OCI-LY1 (cell line): ENCODE measurements at regions not wholly inside any gene's neighbourhood (a gene's known extent, or its start where the extent isn't known, plus 50 kb on each side); places are given as distances from the start of the nearest gene placed in this dataset.

Experiments used
- H2AFZ ChIP-seq: fragments of 200-600 bp; sonication (generic), shearing (Covaris generic); 2 replicates; pipeline ENCODE4 v1.6.0; 2014; ENCODE audit warnings: antibody characterized with exemption, mild to moderate bottlenecking, low read length
- H3F3A ChIP-seq: fragments of 200-600 bp; sonication (generic), shearing (Covaris generic); 2 replicates; pipeline ENCODE4 v1.6.0; 2014; ENCODE audit warnings: mild to moderate bottlenecking, antibody characterized with exemption, low read length, moderate library complexity; ENCODE audit not compliant: insufficient read depth
- H3K27ac ChIP-seq: fragments of 200-600 bp; sonication (generic); 2 replicates; pipeline ENCODE4 v1.5.1; 2014; ENCODE audit warnings: low read length, mixed run types, mild to moderate bottlenecking, low read depth; ENCODE audit not compliant: poor library complexity, severe bottlenecking
- H3K27me3 ChIP-seq: fragments of 200-600 bp; sonication (generic); 2 replicates; pipeline ENCODE4 v1.6.0; 2014; ENCODE audit warnings: antibody characterized with exemption, mild to moderate bottlenecking, low read length, moderate library complexity; ENCODE audit not compliant: insufficient read depth
- H3K36me3 ChIP-seq: fragments of 200-600 bp; sonication (generic); 2 replicates; pipeline ENCODE4 v1.6.1; 2014; ENCODE audit warnings: mild to moderate bottlenecking, antibody characterized with exemption, low read length, moderate library complexity, mixed read lengths; ENCODE audit not compliant: insufficient read depth
- H3K4me1 ChIP-seq: fragments of 200-600 bp; sonication (generic); 2 replicates; pipeline ENCODE4 v1.5.1; 2014; ENCODE audit warnings: mild to moderate bottlenecking, low read length, moderate library complexity; ENCODE audit not compliant: insufficient read depth, severe bottlenecking
- H3K4me2 ChIP-seq: fragments of 200-600 bp; sonication (generic), shearing (Covaris generic); 2 replicates; pipeline ENCODE4 v1.6.1; 2014; ENCODE audit warnings: low read length
- H3K4me3 ChIP-seq: fragments of 200-600 bp; sonication (generic); 2 replicates; pipeline ENCODE4 v1.5.1; 2014; ENCODE audit warnings: low read length, low read depth, mild to moderate bottlenecking, mixed read lengths; ENCODE audit not compliant: poor library complexity, severe bottlenecking
- H3K79me2 ChIP-seq: fragments of 200-600 bp; shearing (Covaris generic); 2 replicates; pipeline ENCODE4 v1.6.1; 2016; ENCODE audit warnings: mixed run types, low read length, mixed read lengths; ENCODE audit not compliant: insufficient read depth
- H3K9ac ChIP-seq: fragments of 200-600 bp; sonication (generic), shearing (Covaris generic); 2 replicates; pipeline ENCODE4 v1.6.1; 2014; ENCODE audit warnings: mild to moderate bottlenecking, low read length, mixed read lengths
- H3K9me2 ChIP-seq: fragments of 200-600 bp; sonication (generic), shearing (Covaris generic); 2 replicates; pipeline ENCODE4 v1.6.1; 2014; ENCODE audit warnings: low read depth, mild to moderate bottlenecking, low read length, mixed read lengths
- H3K9me3 ChIP-seq: fragments of 200-600 bp; shearing (Covaris generic); 2 replicates; pipeline ENCODE4 v1.6.1; 2014; ENCODE audit warnings: low read length, mixed read lengths
- H4K20me1 ChIP-seq: fragments of 200-600 bp; sonication (generic), shearing (Covaris generic); 2 replicates; pipeline ENCODE4 v1.6.0; 2016; ENCODE audit warnings: mild to moderate bottlenecking, low read length; ENCODE audit not compliant: insufficient read depth
- CTCF ChIP-seq: fragments of 200-600 bp; sonication (generic), shearing (Covaris generic); IDR thresholded peaks from 2 replicates; pipeline ENCODE4 v1.5.1; 2017; ENCODE audit warnings: mild to moderate bottlenecking, antibody characterized with exemption, low read length, moderate library complexity, mixed read lengths
- EZH2 ChIP-seq: fragments of 200-600 bp; sonication (generic), shearing (Covaris generic); IDR thresholded peaks from 2 replicates; pipeline ENCODE4 v1.8.0; 2017; ENCODE audit warnings: borderline replicate concordance, mixed run types, mild to moderate bottlenecking, antibody characterized with exemption, low read length, moderate library complexity, mixed read lengths

- TF ChIP-seq EZH2 (no peak), CTCF (no peak)
- H3K4me3 ChIP-seq: no peak overlapping the region
- H3K4me1 ChIP-seq: no peaks in the 10 kb centered on the region
- no peaks in the 10 kb centered on the region for H3F3A ChIP-seq
- H3K27ac ChIP-seq: no peak overlapping the region
- no peaks in the 10 kb centered on the region for H3K27me3 ChIP-seq
- H4K20me1 ChIP-seq: no peaks in the 10 kb centered on the region
- no peaks in the 10 kb centered on the region for H3K79me2 ChIP-seq
- H3K9me2 ChIP-seq: no peaks in the 10 kb centered on the region
- H3K4me2 ChIP-seq: no peak overlapping the region
- H3K9ac ChIP-seq: no peak overlapping the region
- H3K36me3 ChIP-seq: no peaks in the 10 kb centered on the region
- no peak overlapping the region for H2AFZ ChIP-seq
- no peaks in the 10 kb centered on the region for H3K9me3 ChIP-seq
Observed at GRCh38 chr5:4020400-4020799, 424.8 kb downstream of the IRX1 start.

GRCh38 chr5:4022056-4022670 lies 426.5 kb downstream of the IRX1 start:
- no peak overlapping the region for H3K4me3 ChIP-seq
- no peak overlapping the region for H3K4me2 ChIP-seq
- H3K9me2 ChIP-seq: no peaks in the 10 kb centered on the region
- no peaks in the 10 kb centered on the region for H3K79me2 ChIP-seq
- H3K9ac ChIP-seq: no peak overlapping the region
- H2AFZ ChIP-seq: no peak overlapping the region
- no peak for TF ChIP-seq EZH2
- no peak for TF ChIP-seq CTCF
- no peak overlapping the region for H3K27ac ChIP-seq
- no peaks in the 10 kb centered on the region for H3K36me3 ChIP-seq
- H3K9me3 ChIP-seq: no peaks in the 10 kb centered on the region
- no peaks in the 10 kb centered on the region for H3K27me3 ChIP-seq
- no peaks in the 10 kb centered on the region for H3F3A ChIP-seq
- H4K20me1 ChIP-seq: no peaks in the 10 kb centered on the region
- H3K4me1 ChIP-seq: no peaks in the 10 kb centered on the region

- Histone ChIP-seq H3K79me2 (no peaks in the 10 kb centered on the region), H3K36me3 (no peaks in the 10 kb centered on the region), H3K4me3 (no peak overlapping the region), H3K4me1 (no peaks in the 10 kb centered on the region), H2AFZ (no peak overlapping the region), H3K27ac (no peak overlapping the region), H3K9me3 (no peaks in the 10 kb centered on the region), H3K4me2 (no peak overlapping the region), H3K27me3 (no peaks in the 10 kb centered on the region), H4K20me1 (no peaks in the 10 kb centered on the region), H3K9me2 (no peaks in the 10 kb centered on the region), H3F3A (no peaks in the 10 kb centered on the region), H3K9ac (no peak overlapping the region)
- TF ChIP-seq CTCF (no peak), EZH2 (no peak)
Observed at GRCh38 chr5:4023091-4023752, 427.6 kb downstream of the IRX1 start.
